ENCODE measurements at regions not wholly inside any gene's neighbourhood (a gene's known extent, or its start where the extent isn't known, plus 50 kb on each side); places are given as distances from the start of the nearest gene placed in this dataset.

GRCh38 chr7:47085491-47086275 is 496.2 kb downstream of the TNS3 start:
- H3K9ac ChIP-seq (replicated peaks in 1 of 4; ENCODE audit: extremely low read depth in 1 of 4, low read depth in 3 of 4, low read length in 3 of 4), result no peak overlapping the region
- H4K8ac ChIP-seq (ENCODE audit: extremely low read depth, insufficient read depth, low read length), result no peak overlapping the region
- FAIRE-seq (no peak), DNase-seq (ENCODE audit: low read depth in 1 of 2, low spot score in 2 of 2) (no peak)
- H3K56ac ChIP-seq (replicated peaks; ENCODE audit: insufficient read length, low read depth, low read length), result no peak overlapping the region
- H3K23ac ChIP-seq (ENCODE audit: insufficient read length), result no peak overlapping the region
- H3K79me2 ChIP-seq (ENCODE audit: control insufficient read depth in 1 of 2, insufficient read depth in 2 of 2, low read length in 2 of 2), result no peaks in the 10 kb centered on the region
- no peak overlapping the region for H3K4ac ChIP-seq (replicated peaks; ENCODE audit: insufficient read length, low read depth, low read length)
- CTCF ChIA-PET (ENCODE audit: partially characterized antibody), result interaction anchor here (0.6 to 3.2 kb wide), 2 partner anchors 13 to 1163 kb away, joined by 3 to 16 read pairs; no protein-coding TSS in a partner anchor
- no peaks in the 10 kb centered on the region; a peak in 1 of 7 replicates for H3K27me3 ChIP-seq (replicated peaks in 1 of 4; ENCODE audit: control insufficient read depth in 3 of 4, extremely low read depth in 1 of 4, insufficient read depth in 3 of 4, low read length in 3 of 4)
- no peaks in the 10 kb centered on the region for H3K36me3 ChIP-seq (ENCODE audit: control insufficient read depth in 2 of 4, insufficient read depth in 4 of 4, low read length in 3 of 4)
- no peak overlapping the region for H3K4me2 ChIP-seq (ENCODE audit: insufficient read depth in 1 of 2, low read depth in 2 of 2, low read length in 2 of 2)
- H4K20me1 ChIP-seq (replicated peaks in 1 of 2; ENCODE audit: control insufficient read depth in 1 of 2, insufficient read depth in 2 of 2, low read length in 2 of 2), result no peaks in the 10 kb centered on the region
- H2AK5ac ChIP-seq (ENCODE audit: low read depth, low read length), result no peak overlapping the region
- H3K9me3 ChIP-seq (ENCODE audit: insufficient read depth in 2 of 2, low read depth in 1 of 2, low read length in 1 of 2), result no peaks in the 10 kb centered on the region
- no peak overlapping the region for H3K18ac ChIP-seq (ENCODE audit: extremely low read depth, low read length)
- POLR2A ChIA-PET (ENCODE audit: partially characterized antibody), result no interaction called here
- TF ChIP-seq KDM4A (IDR thresholded peaks at IDR 0.05; ENCODE audit: low read depth, low read length, severe bottlenecking) (no peak), KDM5A (IDR thresholded peaks at IDR 0.05; ENCODE audit: low read length) (no peak), TBP (IDR thresholded peaks at IDR 0.05; ENCODE audit: low read depth, low read length) (no peak), KDM1A (IDR thresholded peaks at IDR 0.05; ENCODE audit: borderline replicate concordance, low read length) (no peak), CTCF (IDR thresholded peaks at IDR 0.05; ENCODE audit: control extremely low read depth in 1 of 3, insufficient read depth in 1 of 3, low read depth in 1 of 3, low read length in 3 of 3) (no peak)
- H3K23me2 ChIP-seq (ENCODE audit: low read depth, low read length), result no peaks in the 10 kb centered on the region
- H3K4me1 ChIP-seq (replicated peaks in 1 of 4; ENCODE audit: control insufficient read depth in 3 of 4, insufficient read depth in 4 of 4, low read length in 3 of 4), result no peaks in the 10 kb centered on the region
- no peak overlapping the region for H3K14ac ChIP-seq (ENCODE audit: insufficient read length)
- no peak overlapping the region for H3K27ac ChIP-seq (ENCODE audit: low read depth, low read length)
- H2AFZ ChIP-seq (ENCODE audit: low read length), result no peak overlapping the region
- no peak overlapping the region for H2BK120ac ChIP-seq (replicated peaks; ENCODE audit: low read depth, low read length)
- H3K79me1 ChIP-seq (ENCODE audit: low read depth, low read length), result no peaks in the 10 kb centered on the region
- no peak overlapping the region for H2BK5ac ChIP-seq (ENCODE audit: low read depth, low read length)
- H3K4me3 ChIP-seq (ENCODE audit: extremely low read depth in 1 of 4, insufficient read depth in 2 of 4, low read depth in 3 of 4, low read length in 4 of 4), result no peak overlapping the region
- WGBS, 2 experiments (ENCODE audit: extremely low coverage in 1 of 2, insufficient coverage in 1 of 2, insufficient read length in 1 of 2, insufficient replicate concordance in 2 of 2, low coverage in 1 of 2, low lambda C conversion rate in 2 of 2, missing lambda C conversion rate in 1 of 2), result 84% methylated on average over 1 of the region's 1 CpG; no CpG with 5 or more reads in 1 of the 2 experiments
- H4K5ac ChIP-seq (ENCODE audit: insufficient read length, low read depth, low read length), result no peak overlapping the region
- no peak overlapping the region for H4K91ac ChIP-seq (replicated peaks; ENCODE audit: insufficient read length, low read length)
- no peak overlapping the region for H2BK15ac ChIP-seq (ENCODE audit: low read length)
- no peak overlapping the region for H2BK12ac ChIP-seq (ENCODE audit: low read depth, low read length)
- H2BK20ac ChIP-seq (ENCODE audit: low read length), result no peak overlapping the region

All from H1 (cell line).